OCI-LY7 (cell line): ENCODE measurements at regions not wholly inside any gene's neighbourhood (a gene's known extent, or its start where the extent isn't known, plus 50 kb on each side); places are given as distances from the start of the nearest gene placed in this dataset.

Experiments
- EZH2phosphoT487 ChIP-seq: fragments of 200-600 bp; sonication (generic); IDR thresholded peaks from 2 replicates; pipeline ENCODE4 v1.6.1; 2018; ENCODE audit warnings: low read depth, borderline replicate concordance, mild to moderate bottlenecking, mixed run types, antibody characterized with exemption, low read length, moderate library complexity, mixed read lengths
- TF ChIP-seq, protein P1 (sequence below): fragments of 200-600 bp; sonication (generic); conservative IDR thresholded peaks from 2 replicates; pipeline ENCODE4 v1.5.1; 2014; ENCODE audit warnings: mild to moderate bottlenecking, antibody characterized with exemption, low read length, moderate library complexity, mixed read lengths

DNA sequence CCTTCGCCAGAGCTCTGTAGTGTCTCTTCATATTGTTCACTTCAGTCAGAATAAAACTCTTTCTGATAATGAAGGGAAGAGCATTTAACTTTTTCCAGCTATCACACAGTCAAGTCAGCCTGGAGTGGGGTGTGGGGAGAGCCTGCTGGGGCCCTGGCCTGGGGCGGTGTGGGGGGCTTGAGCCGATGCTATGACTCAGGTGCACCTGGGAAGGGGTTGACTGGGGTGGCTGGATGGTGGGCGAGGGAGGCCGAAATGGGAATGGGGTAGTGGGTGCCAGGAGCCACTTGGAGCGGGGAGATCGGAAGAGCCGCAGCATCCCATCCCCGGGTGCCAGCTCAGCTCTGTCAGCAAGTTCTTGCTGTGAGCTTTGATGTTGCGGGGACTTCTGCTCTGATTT is 100.9 kb downstream of the NXPE2 start:
- no peak for TF ChIP-seq EZH2phosphoT487
- TF ChIP-seq, protein P1, sequence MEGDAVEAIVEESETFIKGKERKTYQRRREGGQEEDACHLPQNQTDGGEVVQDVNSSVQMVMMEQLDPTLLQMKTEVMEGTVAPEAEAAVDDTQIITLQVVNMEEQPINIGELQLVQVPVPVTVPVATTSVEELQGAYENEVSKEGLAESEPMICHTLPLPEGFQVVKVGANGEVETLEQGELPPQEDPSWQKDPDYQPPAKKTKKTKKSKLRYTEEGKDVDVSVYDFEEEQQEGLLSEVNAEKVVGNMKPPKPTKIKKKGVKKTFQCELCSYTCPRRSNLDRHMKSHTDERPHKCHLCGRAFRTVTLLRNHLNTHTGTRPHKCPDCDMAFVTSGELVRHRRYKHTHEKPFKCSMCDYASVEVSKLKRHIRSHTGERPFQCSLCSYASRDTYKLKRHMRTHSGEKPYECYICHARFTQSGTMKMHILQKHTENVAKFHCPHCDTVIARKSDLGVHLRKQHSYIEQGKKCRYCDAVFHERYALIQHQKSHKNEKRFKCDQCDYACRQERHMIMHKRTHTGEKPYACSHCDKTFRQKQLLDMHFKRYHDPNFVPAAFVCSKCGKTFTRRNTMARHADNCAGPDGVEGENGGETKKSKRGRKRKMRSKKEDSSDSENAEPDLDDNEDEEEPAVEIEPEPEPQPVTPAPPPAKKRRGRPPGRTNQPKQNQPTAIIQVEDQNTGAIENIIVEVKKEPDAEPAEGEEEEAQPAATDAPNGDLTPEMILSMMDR: no peak
